Osteoblast (primary cell): ENCODE measurements at regions not wholly inside any gene's neighbourhood (a gene's known extent, or its start where the extent isn't known, plus 50 kb on each side); places are given as distances from the start of the nearest gene placed in this dataset. TPM values are rescaled to one million over a fixed set of nuclear protein-coding genes. Genes with fewer than 3 reads are reported as not detected.

Experiments
- DNase-seq: peaks from one replicate; pipeline ENCODE4 v3.0.0; 2011; ENCODE audit warnings: low spot score, mixed read lengths; ENCODE audit not compliant: insufficient read length; ENCODE audit errors: missing footprints
- H2AFZ ChIP-seq: 2 replicates; pipeline ENCODE4 v1.6.0; 2011; ENCODE audit warnings: mild to moderate bottlenecking, low read length
- H3K27ac ChIP-seq: 2 replicates; pipeline ENCODE4 v1.5.1; 2011; ENCODE audit warnings: mild to moderate bottlenecking, low read depth, low read length, moderate library complexity
- H3K27me3 ChIP-seq: 2 replicates; pipeline ENCODE4 v1.6.0; 2012; ENCODE audit warnings: mild to moderate bottlenecking, control low read depth, inconsistent platforms, low read length, moderate library complexity; ENCODE audit not compliant: insufficient read depth
- H3K36me3 ChIP-seq: 2 replicates; pipeline ENCODE4 v1.5.1; 2011; ENCODE audit warnings: mild to moderate bottlenecking, low read length, control low read depth, moderate library complexity; ENCODE audit not compliant: insufficient read depth
- H3K4me1 ChIP-seq: 2 replicates; pipeline ENCODE4 v1.5.1; 2011; ENCODE audit warnings: mild to moderate bottlenecking, low read length, control low read depth, moderate library complexity; ENCODE audit not compliant: insufficient read depth
- H3K4me2 ChIP-seq: 2 replicates; pipeline ENCODE4 v1.6.0; 2011; ENCODE audit warnings: mild to moderate bottlenecking, low read length; ENCODE audit not compliant: insufficient read depth
- H3K4me3 ChIP-seq: fragments of 200-600 bp; sonication (generic); 3 replicates; pipeline ENCODE4 v1.5.1; 2012; ENCODE audit warnings: mild to moderate bottlenecking, low read length, inconsistent platforms; ENCODE audit not compliant: insufficient read depth
- H3K79me2 ChIP-seq: 2 replicates; pipeline ENCODE4 v1.6.0; 2012; ENCODE audit warnings: mild to moderate bottlenecking, low read length, control low read depth, inconsistent platforms; ENCODE audit not compliant: insufficient read depth
- H3K9me3 ChIP-seq: 2 replicates; pipeline ENCODE4 v1.5.1; 2011; ENCODE audit warnings: low read depth, low read length, control low read depth
- H4K20me1 ChIP-seq: 2 replicates; pipeline ENCODE4 v1.6.0; 2012; ENCODE audit warnings: mild to moderate bottlenecking, low read length, control low read depth; ENCODE audit not compliant: insufficient read depth
- CTCF ChIP-seq: IDR thresholded peaks from 2 replicates; pipeline ENCODE4 v1.5.1; 2011; ENCODE audit warnings: mild to moderate bottlenecking, low read depth, low read length, moderate library complexity; ENCODE audit errors: extremely low read depth
- small RNA-seq: library from RNA; depleted of rRNA; stranded (forward); fragments of <200 nt; gene quantifications from one replicate; pipeline ENCODE3, GENCODE V24; 2012

GRCh38 chrX:138378876-138379275 is 332.6 kb downstream of the FGF13 start:
- Histone ChIP-seq H3K79me2 (no peaks in the 10 kb centered on the region), H2AFZ (no peak overlapping the region), H4K20me1 (no peaks in the 10 kb centered on the region), H3K27me3 (no peaks in the 10 kb centered on the region), H3K4me2 (no peak overlapping the region), H3K27ac (no peak overlapping the region), H3K4me3 (no peak overlapping the region), H3K9me3 (no peaks in the 10 kb centered on the region), H3K4me1 (no peaks in the 10 kb centered on the region), H3K36me3 (no peaks in the 10 kb centered on the region)
- no peak for TF ChIP-seq CTCF
- DNase-seq, result no peak

GRCh38 chrX:138408101-138408500 is 303.4 kb downstream of the FGF13 start:
- Histone ChIP-seq H3K36me3 (no peaks in the 10 kb centered on the region), H3K79me2 (no peaks in the 10 kb centered on the region), H3K27ac (no peak overlapping the region), H3K4me3 (no peak overlapping the region), H3K27me3 (no peaks in the 10 kb centered on the region), H2AFZ (no peak overlapping the region), H3K4me2 (no peak overlapping the region), H3K4me1 (no peaks in the 10 kb centered on the region), H4K20me1 (no peaks in the 10 kb centered on the region), H3K9me3 (no peaks in the 10 kb centered on the region)
- no peak for TF ChIP-seq CTCF
- no peak for DNase-seq

GRCh38 chrX:138411048-138411447 is 300.5 kb downstream of the FGF13 start:
- H3K4me2 ChIP-seq, result no peak overlapping the region
- H3K9me3 ChIP-seq, result no peaks in the 10 kb centered on the region
- no peak overlapping the region for H2AFZ ChIP-seq
- DNase-seq, result no peak
- no peaks in the 10 kb centered on the region for H3K4me1 ChIP-seq
- no peak overlapping the region for H3K4me3 ChIP-seq
- no peaks in the 10 kb centered on the region for H3K79me2 ChIP-seq
- no peaks in the 10 kb centered on the region for H3K36me3 ChIP-seq
- H4K20me1 ChIP-seq, result no peaks in the 10 kb centered on the region
- no peak for TF ChIP-seq CTCF
- no peaks in the 10 kb centered on the region for H3K27me3 ChIP-seq
- H3K27ac ChIP-seq, result no peak overlapping the region

Small RNA genes lying in the stretch of these regions (small RNA-seq; reads per million reads assigned to genes)
- gene RN7SKP31 (not detected), gene RNU6-985P (not detected)
